ENCODE measurements at regions not wholly inside any gene's neighbourhood (a gene's known extent, or its start where the extent isn't known, plus 50 kb on each side); places are given as distances from the start of the nearest gene placed in this dataset.

DNA sequence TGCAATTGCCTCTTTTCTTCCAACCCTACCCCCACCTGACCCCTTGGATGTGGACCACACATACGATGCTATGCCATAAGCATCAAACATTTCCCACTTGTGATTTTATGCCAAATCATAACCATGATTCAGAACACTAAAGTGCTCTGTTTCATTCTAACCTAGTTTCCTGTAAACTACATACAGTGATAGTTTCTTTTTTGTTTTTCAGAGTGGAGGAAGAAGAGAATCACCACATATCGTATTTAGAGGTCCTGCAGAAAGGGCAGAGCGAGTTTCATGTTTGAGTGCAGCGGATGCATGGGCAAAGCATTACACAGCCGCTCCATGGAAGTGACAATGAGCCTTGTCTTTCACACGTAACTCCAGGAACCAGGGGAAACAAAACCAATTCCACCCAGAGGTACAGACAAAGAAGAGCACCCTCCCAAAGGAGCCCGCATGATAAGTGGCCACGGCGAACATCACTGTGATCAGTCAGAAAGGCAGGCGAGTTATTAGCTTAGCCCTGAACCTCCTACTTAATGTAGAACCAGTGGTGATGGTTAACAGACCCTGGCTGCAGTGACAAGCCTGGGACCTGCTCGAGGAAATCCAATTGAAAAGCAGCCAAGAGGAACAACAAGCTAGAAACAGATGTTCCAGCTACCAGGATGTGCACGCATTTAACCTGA, 64.0 kb upstream of the ZNF281 start:
- TF ChIP-seq CTCF (IDR thresholded peaks at IDR 0.05) (no peak), POLR2A (IDR thresholded peaks at IDR 0.05) (no peak)

Measured in lower leg skin (tissue), 3 donors.